ENCODE measurements at regions not wholly inside any gene's neighbourhood (a gene's known extent, or its start where the extent isn't known, plus 50 kb on each side); places are given as distances from the start of the nearest gene placed in this dataset.

DNA sequence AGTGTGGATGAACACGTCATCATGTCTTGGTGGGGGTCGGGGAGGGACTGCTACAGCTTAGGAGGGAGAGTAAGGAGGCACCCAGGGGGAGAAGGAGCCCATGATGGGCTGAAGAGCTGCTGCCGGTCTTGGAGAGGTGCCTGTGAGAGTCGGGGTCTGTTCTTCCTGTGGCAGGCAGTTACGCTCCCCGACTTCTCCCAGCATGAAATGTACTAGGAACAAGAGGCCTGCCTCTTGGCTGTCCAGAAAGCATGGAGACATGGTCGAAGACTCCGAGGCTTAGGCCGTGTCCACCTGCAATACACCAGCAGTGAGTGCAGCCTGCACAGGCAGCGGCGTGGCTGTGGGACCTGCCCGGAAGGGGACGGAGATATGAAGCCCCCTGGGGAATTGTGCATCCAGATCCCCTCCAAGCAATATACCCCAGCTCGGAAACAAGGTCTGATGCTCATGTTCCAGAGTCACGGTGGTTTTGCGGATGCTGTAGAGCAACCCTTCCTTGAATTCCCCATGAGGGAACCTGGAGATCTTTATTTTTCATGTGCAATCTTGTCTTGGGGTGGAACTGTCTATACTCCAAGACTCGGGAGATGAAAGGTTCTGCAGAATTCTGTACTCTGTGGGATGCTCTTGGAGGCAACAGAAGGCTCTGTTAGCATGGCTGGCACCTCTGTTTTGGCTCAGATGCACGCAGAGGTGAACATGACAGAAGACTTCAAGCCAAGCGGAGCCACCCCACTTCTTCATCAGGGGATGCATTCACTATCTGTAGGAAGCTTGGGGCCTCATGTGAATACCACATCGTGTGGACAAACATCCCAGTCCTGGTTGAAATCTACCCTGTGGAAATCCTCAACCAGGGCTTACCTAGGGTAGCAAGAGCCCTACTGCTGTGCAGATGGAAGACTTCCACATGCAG, 374.9 kb upstream of the IRX4 start:
- TF ChIP-seq CTCF (IDR thresholded peaks at IDR 0.05) (no peak), ZFX (IDR thresholded peaks at IDR 0.05; ENCODE audit: borderline replicate concordance) (no peak)
